Stimulated activated CD8-positive, alpha-beta memory T cell treated with anti-CD3 and anti-CD28 coated beads, Interleukin-7, amount 100 ng/mL, for 1 hour (primary cell): ENCODE measurements at regions not wholly inside any gene's neighbourhood (a gene's known extent, or its start where the extent isn't known, plus 50 kb on each side); places are given as distances from the start of the nearest gene placed in this dataset.
"Not testable (repeated sequence)": the region's sequence is repeated elsewhere in the genome, so short reads cannot be mapped to it uniquely, and the experiment has no call there.

Experiments used
- DNase-seq, 2 donors: peaks; one replicate each; pipeline ENCODE4 v3.0.0-alpha.2; 2020; ENCODE audit warnings: low read depth in 2 of 2

- no peak for DNase-seq
These were observed 138.9 kb upstream of the CES5A start for GRCh38 chr16:56013962-56014552.

- DNase-seq = no peak
These were observed 137.3 kb upstream of the CES5A start for GRCh38 chr16:56012482-56012811.

DNA sequence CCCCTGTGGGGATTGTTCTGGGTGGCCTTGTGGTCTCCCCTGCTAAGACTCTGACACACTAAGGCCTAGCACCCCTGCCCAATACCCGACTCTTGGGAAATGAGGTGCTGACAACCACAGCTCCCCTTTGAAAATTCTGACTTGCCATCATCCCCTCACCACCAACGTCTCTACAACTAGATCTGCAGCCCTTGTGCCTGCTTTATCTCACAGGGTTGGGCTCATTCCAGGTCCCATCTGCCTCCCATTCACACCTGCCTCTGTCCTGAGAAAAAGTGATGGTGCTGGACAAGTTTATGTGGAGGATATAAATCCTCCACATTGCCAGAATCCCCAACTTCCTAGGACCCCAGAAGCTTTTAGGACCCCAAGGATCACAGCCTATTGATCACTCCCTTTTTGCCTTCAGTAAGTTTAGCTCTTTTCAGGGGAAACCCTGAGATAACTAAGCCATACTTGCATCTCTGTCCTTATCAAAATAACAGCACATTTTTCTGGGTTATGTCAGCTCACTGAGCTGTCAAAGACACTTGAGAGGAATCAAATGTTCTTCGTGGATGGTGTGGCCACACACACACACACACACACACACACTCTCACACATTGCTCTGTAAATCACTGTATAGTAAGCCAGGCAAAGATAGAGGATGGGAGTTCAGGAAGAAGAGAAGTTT is 136.8 kb upstream of the CES5A start:
- no peak for DNase-seq

- no peak for DNase-seq
These were observed 130.8 kb upstream of the CES5A start for GRCh38 chr16:56005958-56006357.

GRCh38 chr16:55999683-56000082 is 124.5 kb upstream of the CES5A start:
- DNase-seq = no peak

DNA sequence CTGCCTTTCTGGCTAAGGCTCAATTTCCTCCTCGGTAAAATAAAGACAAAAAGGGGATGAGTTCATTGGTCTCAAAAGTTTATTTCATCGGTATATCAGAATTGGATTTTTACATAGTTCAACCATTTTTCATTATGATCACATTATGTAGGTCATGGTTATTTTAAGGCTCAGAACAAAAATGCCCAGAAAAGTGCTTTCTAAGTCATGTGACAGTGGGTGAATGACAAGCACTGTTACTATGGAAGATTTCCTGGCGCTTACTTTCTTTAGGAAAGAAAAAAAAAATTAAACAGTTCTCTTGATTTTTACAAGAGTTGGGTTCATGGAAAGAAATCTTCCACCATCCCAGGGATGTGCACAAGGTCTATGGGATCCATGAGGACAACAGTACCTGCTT is 117.9 kb upstream of the CES5A start:
- no peak for DNase-seq

DNA sequence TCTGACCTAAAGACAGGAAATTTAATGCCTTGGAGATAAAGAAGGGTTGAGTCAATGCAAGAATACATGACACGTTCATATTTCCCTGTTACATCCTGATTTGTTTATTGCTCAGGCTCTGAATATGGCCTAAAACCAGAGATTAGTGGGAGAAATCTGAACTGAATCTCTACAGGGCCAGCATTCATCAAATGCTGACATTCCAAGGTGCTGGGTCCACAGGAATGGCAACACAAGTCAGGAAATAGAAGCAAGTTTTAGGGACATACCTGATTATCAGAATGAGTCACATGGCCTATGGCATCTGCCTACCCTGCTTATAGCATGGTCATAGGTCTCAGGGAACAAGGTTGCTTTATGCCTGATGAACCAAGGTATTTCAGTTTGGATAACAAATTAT is 117.4 kb upstream of the CES5A start:
- no peak for DNase-seq

DNA sequence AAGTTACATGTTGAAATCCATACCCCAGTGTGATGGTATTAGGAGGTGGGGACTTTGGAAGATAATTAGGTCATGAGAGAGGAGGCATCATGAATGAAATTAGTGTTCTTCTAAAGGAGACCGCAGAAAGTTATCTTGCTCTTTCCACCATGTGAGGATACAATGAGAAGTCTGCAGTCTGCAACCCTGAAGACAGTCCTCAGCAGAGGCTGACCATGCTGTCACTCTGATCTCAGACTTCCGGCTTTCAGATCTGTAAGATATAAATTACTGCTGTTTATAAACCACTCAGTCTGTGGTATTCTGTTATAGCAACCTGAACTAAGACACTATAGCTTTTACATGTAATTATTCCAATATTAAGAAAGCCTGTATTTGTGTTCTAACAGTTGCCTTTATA is 116.7 kb upstream of the CES5A start:
- no peak for DNase-seq

GRCh38 chr16:55989569-55989907 is 114.4 kb upstream of the CES5A start:
- no peak for DNase-seq

- not testable (repeated sequence) for DNase-seq
These were observed 113.8 kb upstream of the CES5A start for GRCh38 chr16:55988850-55989568.

DNA sequence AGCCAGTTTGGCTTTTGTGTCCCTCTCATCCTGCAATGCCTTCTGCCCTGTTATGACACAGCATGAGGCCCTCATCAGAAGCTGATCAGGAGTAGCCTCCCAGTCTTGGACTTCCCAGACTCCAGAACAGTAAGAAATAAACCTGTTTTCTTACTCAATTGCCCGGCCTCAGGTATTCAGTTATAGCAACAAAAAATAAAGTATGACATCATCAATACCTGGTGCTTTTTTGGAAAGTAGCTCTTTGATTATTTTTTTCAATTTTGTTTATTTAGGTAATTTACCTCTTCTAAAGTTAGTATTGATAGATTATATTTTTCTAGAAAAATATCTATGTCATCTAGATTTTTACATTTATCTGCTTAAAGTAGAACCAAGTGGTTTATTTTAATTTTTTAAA is 112.8 kb upstream of the CES5A start:
- DNase-seq = no peak

GRCh38 chr16:55982597-55982996 is 107.4 kb upstream of the CES5A start:
- DNase-seq = no peak

- no peak for DNase-seq
These were observed 106.4 kb upstream of the CES5A start for GRCh38 chr16:55981557-55981956.

DNA sequence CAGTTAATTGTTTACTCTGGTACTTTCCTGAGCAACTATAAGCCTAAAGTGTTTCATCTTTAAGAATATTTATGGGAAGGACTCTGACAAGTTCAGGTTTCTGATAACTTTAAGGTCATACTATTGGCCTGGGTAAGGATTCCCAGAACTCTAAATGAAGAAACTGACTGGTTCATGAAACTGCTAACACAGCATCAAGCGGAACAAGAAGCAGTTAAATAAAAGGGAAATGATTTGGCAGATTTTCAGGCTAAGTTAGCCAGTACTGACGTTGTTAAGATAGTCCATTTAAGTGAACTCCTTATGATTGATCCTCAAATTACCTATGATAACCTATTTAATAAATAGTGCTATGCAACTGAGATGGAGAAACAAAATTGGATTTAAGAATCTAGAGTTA is 101.6 kb upstream of the CES5A start:
- no peak for DNase-seq

DNA sequence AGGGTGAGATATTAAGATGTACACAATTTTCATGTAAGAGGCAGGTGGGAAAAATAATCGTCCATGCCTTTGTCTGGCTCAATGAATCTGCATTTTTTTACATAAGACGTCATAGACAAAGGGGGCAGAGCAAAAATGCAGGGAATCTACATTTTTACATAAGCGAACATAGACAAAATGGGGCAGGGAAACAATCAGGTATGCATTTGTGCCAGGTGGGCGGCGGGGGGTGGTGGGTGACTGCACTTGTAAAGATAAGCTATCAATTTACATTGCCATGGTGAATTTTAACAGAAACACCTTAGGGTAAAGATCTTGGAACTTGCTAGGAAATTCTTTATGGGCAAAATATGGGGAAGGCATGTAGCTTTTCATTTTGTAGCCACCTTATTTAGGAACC is 96.3 kb upstream of the CES5A start:
- no peak for DNase-seq

DNA sequence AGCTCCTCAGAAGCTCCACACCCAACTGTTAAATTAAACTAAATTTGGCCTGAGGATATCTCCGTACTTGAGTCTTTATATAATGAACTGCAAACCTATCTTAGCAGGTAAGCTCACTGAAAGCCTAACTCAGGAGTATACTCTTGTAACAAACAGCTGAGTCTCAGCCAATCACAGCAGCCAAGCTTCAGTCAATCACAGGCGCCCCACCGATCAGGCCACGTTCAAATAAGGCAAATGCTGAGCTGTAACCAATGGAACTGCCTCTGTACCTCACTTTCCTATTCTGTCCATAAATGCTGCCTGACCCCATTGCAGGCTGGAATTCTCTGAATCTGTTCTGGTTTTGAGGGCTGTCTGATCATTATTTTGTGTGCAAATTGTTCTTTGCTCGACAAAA is 93.0 kb upstream of the CES5A start:
- no peak for DNase-seq

GRCh38 chr16:55964923-55965475 is 89.8 kb upstream of the CES5A start:
- no peak for DNase-seq

DNA sequence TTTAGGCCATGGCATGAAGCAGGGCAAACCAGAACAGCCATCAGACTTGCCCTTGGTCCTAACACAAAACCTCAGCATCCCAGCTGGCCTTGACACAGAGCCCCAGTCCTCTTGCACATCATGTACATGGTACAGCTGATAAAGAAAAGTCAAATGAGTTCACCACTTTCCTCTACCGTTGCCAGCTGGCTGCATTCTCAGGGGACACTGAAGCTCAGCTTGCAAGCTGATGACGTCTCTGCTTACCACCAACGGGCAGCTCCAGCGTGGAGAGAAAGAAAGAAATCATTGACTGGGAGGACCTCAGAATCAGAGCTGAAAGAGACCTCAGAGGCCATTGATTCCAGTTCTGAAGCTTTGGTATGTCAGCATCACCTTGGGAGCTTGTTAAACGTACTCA is 80.7 kb upstream of the CES5A start:
- no peak for DNase-seq

DNA sequence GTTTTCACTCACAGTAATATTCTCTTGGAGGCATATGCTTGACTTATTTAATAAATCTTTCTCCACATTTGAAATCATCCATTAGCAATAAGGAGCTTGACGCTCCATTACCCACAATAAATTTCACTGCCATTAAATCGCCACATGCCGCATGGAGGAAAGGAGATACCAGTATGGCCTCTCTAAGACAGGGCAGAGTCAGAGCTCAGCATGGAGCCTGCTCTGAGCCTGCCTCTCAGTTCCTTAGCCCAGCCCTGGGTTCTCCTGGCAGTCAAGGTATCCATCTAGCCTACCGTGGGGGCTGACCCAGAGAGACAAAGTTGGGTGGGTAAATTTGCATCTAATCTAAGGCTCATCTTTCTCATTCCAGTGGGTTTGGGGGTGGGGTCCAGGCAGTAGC is 80.3 kb upstream of the CES5A start:
- no peak for DNase-seq

DNA sequence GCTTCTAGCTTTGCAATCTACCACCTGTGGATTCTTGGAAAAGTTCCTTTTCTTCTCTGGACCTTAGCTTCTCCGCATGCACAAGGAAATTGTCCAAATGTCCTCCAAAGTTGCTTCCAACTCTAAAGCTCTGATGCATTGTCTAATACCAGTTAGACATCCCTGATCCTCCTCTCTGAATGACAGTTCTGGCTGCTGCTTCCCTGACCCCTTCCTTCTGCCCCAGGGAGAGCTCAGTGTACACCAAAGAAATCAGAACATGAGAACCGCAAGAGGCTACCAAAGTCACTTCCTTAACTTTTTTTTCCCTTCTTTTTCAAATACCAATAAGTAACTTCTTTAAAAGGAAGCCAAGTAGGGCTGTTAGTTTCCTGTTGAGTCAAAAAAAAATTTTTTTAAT is 79.7 kb upstream of the CES5A start:
- DNase-seq = no peak

GRCh38 chr16:55949518-55949917 is 74.3 kb upstream of the CES5A start:
- DNase-seq = no peak

- DNase-seq = no peak
These were observed 73.1 kb upstream of the CES5A start for GRCh38 chr16:55948230-55948629.

DNA sequence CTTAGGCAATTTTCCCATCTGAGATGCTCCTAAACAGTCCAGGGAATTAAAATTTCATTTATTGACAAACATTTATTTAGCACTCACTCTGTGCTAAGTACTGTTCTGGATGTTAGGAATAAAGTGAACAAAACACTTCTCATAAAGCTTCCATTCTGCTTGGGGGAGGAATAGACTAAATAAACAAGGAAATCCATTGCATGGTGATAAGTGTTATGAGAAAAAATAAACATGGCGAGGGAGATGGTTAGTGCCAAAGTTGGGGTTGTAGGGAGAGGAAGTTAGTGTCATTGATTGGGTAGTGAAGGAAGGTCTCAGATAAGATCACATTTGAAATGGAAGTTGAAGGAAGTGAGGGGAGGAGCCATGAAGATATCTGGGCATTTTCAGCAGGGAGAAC is 72.2 kb upstream of the CES5A start:
- no peak for DNase-seq
